ENCODE measurements at regions not wholly inside any gene's neighbourhood (a gene's known extent, or its start where the extent isn't known, plus 50 kb on each side); places are given as distances from the start of the nearest gene placed in this dataset.

GRCh38 chr7:42479452-42479815 is 242.4 kb upstream of the GLI3 start:
- TF ChIP-seq CTCF (IDR thresholded peaks at IDR 0.05; ENCODE audit: insufficient read depth, low read depth, low read length) (no peak), EZH2 (IDR thresholded peaks at IDR 0.05; ENCODE audit: insufficient read depth, low read length) (no peak)

All from astrocyte (in vitro differentiated cells and primary cell).